Activated T-cell treated with anti-CD3 and anti-CD28 coated beads, Interleukin-2, amount 50 U/mL, for 4 hours (primary cell): ENCODE measurements at regions not wholly inside any gene's neighbourhood (a gene's known extent, or its start where the extent isn't known, plus 50 kb on each side); places are given as distances from the start of the nearest gene placed in this dataset.

Experiments
- ATAC-seq, 2 donors: fragments of 200-7000 bp; cut with Tn5 transposase; one replicate each; pipeline ENCODE4 v1.10.0; 2021
- DNase-seq: peaks from one replicate; pipeline ENCODE4 v3.0.0-alpha.2; 2020
- H3K27me3 Mint-ChIP-seq: one replicate; pipeline ENCODE4 v1.8.0; 2021; ENCODE audit warnings: low read depth, mixed read lengths
- H3K36me3 Mint-ChIP-seq: one replicate; pipeline ENCODE4 v1.8.0; 2022; ENCODE audit warnings: mixed read lengths; ENCODE audit not compliant: insufficient read depth
- H3K4me1 Mint-ChIP-seq: one replicate; pipeline ENCODE4 v1.8.0; 2021; ENCODE audit warnings: low read depth, mixed read lengths
- H3K4me3 Mint-ChIP-seq: one replicate; pipeline ENCODE4 v1.8.0; 2021; ENCODE audit warnings: mild to moderate bottlenecking, moderate library complexity, mixed read lengths
- H3K9me3 Mint-ChIP-seq: one replicate; pipeline ENCODE4 v1.8.0; 2021; ENCODE audit warnings: mixed read lengths

DNA sequence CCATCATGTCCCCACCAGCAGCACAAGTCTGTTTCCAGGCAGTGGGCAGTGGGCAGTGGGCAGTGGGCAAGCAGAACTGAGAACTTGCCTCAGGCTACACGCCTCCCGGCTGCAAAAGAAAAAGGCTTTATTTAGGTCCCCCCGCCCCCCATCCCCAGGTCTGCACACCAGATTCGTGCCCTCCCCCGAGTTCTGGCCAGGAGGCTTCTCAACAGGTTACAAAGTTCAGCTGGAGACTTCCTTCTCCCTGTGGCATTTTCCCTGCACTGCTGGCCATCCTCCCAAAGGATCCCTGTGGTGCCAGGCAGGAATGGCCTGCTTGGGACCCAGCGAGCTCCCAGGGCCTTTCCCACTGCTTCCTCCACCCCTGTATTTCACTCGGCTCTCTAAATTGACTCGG, 97.0 kb upstream of the TRIM2 start:
- H3K9me3 Mint-ChIP-seq = peaks cover 13% of the 10 kb centered on the region
- ATAC-seq = no peak
- H3K4me3 Mint-ChIP-seq = no peak overlapping the region
- peaks cover 4% of the 10 kb centered on the region for H3K27me3 Mint-ChIP-seq
- H3K36me3 Mint-ChIP-seq = peaks cover 5% of the 10 kb centered on the region
- peaks cover 7% of the 10 kb centered on the region for H3K4me1 Mint-ChIP-seq
- DNase-seq = no peak

GRCh38 chr4:153109296-153109849, 94.9 kb upstream of the TRIM2 start:
- peaks cover 5% of the 10 kb centered on the region for H3K36me3 Mint-ChIP-seq
- H3K4me1 Mint-ChIP-seq = peaks cover 5% of the 10 kb centered on the region
- no peak overlapping the region for H3K4me3 Mint-ChIP-seq
- H3K9me3 Mint-ChIP-seq = peaks cover 13% of the 10 kb centered on the region
- DNase-seq (no peak), ATAC-seq (no peak)
- peaks cover 4% of the 10 kb centered on the region for H3K27me3 Mint-ChIP-seq

- peaks cover 5% of the 10 kb centered on the region for H3K4me1 Mint-ChIP-seq
- H3K27me3 Mint-ChIP-seq = peaks cover 4% of the 10 kb centered on the region
- peaks cover 5% of the 10 kb centered on the region for H3K36me3 Mint-ChIP-seq
- DNase-seq (no peak), ATAC-seq (no peak)
- peaks cover 6% of the 10 kb centered on the region for H3K9me3 Mint-ChIP-seq
- no peak overlapping the region for H3K4me3 Mint-ChIP-seq
Measured at GRCh38 chr4:153110739-153111138, 93.5 kb upstream of the TRIM2 start.

- no peak overlapping the region for H3K4me3 Mint-ChIP-seq
- peaks cover 1% of the 10 kb centered on the region for H3K27me3 Mint-ChIP-seq
- H3K36me3 Mint-ChIP-seq = peaks cover 3% of the 10 kb centered on the region
- H3K9me3 Mint-ChIP-seq = no peaks in the 10 kb centered on the region
- DNase-seq (no peak), ATAC-seq (no peak)
- H3K4me1 Mint-ChIP-seq = peaks cover 5% of the 10 kb centered on the region
Measured at GRCh38 chr4:153111426-153112040, 92.7 kb upstream of the TRIM2 start.

- no peak for ATAC-seq
- peaks cover 5% of the 10 kb centered on the region for H3K4me1 Mint-ChIP-seq
- DNase-seq = peak; percentile 43
- no peak overlapping the region for H3K4me3 Mint-ChIP-seq
- H3K36me3 Mint-ChIP-seq = peaks cover 3% of the 10 kb centered on the region
- H3K27me3 Mint-ChIP-seq = peaks cover 1% of the 10 kb centered on the region
- H3K9me3 Mint-ChIP-seq = no peaks in the 10 kb centered on the region
Measured at GRCh38 chr4:153112041-153112441, 92.2 kb upstream of the TRIM2 start.

- no peak for DNase-seq
- Mint-ChIP-seq H3K4me3 (no peak overlapping the region), H3K27me3 (no peaks in the 10 kb centered on the region), H3K4me1 (peaks cover 7% of the 10 kb centered on the region), H3K9me3 (no peaks in the 10 kb centered on the region), H3K36me3 (no peaks in the 10 kb centered on the region)
- ATAC-seq = no peak
Measured at GRCh38 chr4:153113061-153113837, 91.0 kb upstream of the TRIM2 start.

GRCh38 chr4:153113838-153114105, 90.5 kb upstream of the TRIM2 start:
- ATAC-seq = no peak
- Mint-ChIP-seq H3K27me3 (no peaks in the 10 kb centered on the region), H3K4me3 (no peak overlapping the region), H3K4me1 (peaks cover 10% of the 10 kb centered on the region), H3K9me3 (no peaks in the 10 kb centered on the region), H3K36me3 (no peaks in the 10 kb centered on the region)
- DNase-seq = no peak

GRCh38 chr4:153114771-153115321, 89.4 kb upstream of the TRIM2 start:
- ATAC-seq (peak; percentile 70 to 74), DNase-seq (peak; percentile 42)
- Mint-ChIP-seq H3K27me3 (no peaks in the 10 kb centered on the region), H3K4me1 (peaks cover 8% of the 10 kb centered on the region), H3K9me3 (no peaks in the 10 kb centered on the region), H3K4me3 (no peak overlapping the region), H3K36me3 (no peaks in the 10 kb centered on the region)

DNA sequence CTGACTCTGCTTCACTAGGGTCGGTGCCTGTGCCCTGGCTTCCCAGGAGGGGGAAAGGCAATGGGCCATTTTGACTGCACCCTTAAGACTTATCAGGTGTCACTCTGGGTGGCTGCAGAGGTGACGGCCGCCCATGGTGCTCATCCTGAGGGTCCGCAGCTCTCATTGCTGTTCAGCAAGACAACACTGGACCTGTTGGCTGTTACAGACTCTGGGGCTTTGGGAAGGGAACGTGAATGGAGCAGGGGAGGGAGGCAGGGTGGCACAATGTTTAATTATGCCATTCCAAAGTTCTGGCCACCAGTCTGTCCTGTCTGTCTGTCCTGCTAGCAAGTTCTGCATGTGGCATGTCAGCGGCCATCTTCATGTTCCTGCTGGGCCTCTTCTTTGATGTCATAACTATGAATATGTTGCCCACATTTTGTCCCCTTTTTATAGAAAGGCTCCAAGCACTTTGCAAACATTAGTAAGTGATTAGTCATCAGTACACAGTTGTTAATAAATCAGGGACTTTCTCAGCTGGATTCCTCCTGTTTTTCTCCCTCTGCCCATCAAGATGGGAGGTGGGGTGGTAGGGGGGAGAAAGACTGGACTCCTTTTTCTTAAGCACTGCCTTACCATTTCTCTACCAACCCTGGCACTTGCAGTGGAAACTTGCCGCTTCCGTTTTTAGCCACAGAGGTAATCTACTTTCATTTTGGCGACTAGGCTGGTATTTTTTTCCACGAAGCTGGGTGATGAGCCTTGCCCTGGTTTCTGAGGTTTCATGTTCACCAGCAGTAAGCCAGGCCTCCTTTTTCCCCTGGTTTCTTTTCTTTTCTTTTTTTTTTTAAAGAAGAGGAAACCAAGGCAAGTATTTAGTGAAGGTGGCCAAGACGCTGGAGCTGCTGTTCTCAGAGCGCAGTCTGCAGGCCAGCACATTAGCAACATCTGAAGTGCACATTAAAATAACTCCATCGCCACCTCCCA, 88.6 kb upstream of the TRIM2 start:
- H3K36me3 Mint-ChIP-seq = no peaks in the 10 kb centered on the region
- H3K27me3 Mint-ChIP-seq = no peaks in the 10 kb centered on the region
- DNase-seq = peak; percentile 61
- no peaks in the 10 kb centered on the region for H3K9me3 Mint-ChIP-seq
- peak; percentile 68 to 69 for ATAC-seq
- no peak overlapping the region for H3K4me3 Mint-ChIP-seq
- peaks cover 8% of the 10 kb centered on the region for H3K4me1 Mint-ChIP-seq

- H3K4me1 Mint-ChIP-seq = peaks cover 5% of the 10 kb centered on the region
- ATAC-seq (no peak), DNase-seq (no peak)
- no peaks in the 10 kb centered on the region for H3K36me3 Mint-ChIP-seq
- no peak overlapping the region for H3K4me3 Mint-ChIP-seq
- H3K27me3 Mint-ChIP-seq = no peaks in the 10 kb centered on the region
- no peaks in the 10 kb centered on the region for H3K9me3 Mint-ChIP-seq
Measured at GRCh38 chr4:153116291-153116680, 88.0 kb upstream of the TRIM2 start.

GRCh38 chr4:153116801-153117200, 87.4 kb upstream of the TRIM2 start:
- no peaks in the 10 kb centered on the region for H3K36me3 Mint-ChIP-seq

GRCh38 chr4:153117554-153117953, 86.7 kb upstream of the TRIM2 start:
- Mint-ChIP-seq H3K4me1 (peaks cover 5% of the 10 kb centered on the region), H3K36me3 (no peaks in the 10 kb centered on the region), H3K9me3 (no peaks in the 10 kb centered on the region), H3K27me3 (no peaks in the 10 kb centered on the region), H3K4me3 (no peak overlapping the region)
- ATAC-seq (no peak), DNase-seq (no peak)

More at GRCh38 chr4:153116801-153117200, 87.4 kb upstream of the TRIM2 start:
- DNase-seq = no peak
- no peaks in the 10 kb centered on the region for H3K9me3 Mint-ChIP-seq
- no peak for ATAC-seq
- H3K27me3 Mint-ChIP-seq = no peaks in the 10 kb centered on the region
- peaks cover 5% of the 10 kb centered on the region for H3K4me1 Mint-ChIP-seq
- peak overlapping the region; percentile 45 for H3K4me3 Mint-ChIP-seq

DNA sequence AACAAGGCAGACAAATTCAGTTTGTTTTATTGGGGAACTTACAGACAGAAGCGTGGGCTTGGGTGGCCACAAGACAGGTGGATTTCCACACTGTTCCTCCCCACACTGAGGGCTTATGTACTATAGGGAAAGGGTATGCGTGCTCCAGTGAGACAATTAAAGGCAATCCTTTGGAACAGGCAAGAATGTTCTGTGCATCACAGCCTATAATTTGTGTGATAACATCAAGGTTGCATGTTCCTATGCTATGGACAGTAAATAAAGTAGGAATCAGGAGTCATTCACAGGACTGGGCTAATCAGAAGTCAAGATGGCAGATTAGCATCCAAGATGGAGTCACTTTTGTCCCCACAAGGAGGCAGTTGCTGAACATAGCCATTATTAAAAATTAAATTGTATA, 84.6 kb upstream of the TRIM2 start:
- Mint-ChIP-seq H3K36me3 (no peaks in the 10 kb centered on the region), H3K4me3 (no peak overlapping the region), H3K27me3 (no peaks in the 10 kb centered on the region), H3K4me1 (peaks cover 5% of the 10 kb centered on the region), H3K9me3 (no peaks in the 10 kb centered on the region)
- no peak for ATAC-seq
- no peak for DNase-seq

GRCh38 chr4:153120235-153120634, 84.0 kb upstream of the TRIM2 start:
- H3K36me3 Mint-ChIP-seq = no peaks in the 10 kb centered on the region
- DNase-seq = no peak
- no peaks in the 10 kb centered on the region for H3K27me3 Mint-ChIP-seq
- peaks cover 5% of the 10 kb centered on the region for H3K4me1 Mint-ChIP-seq
- H3K4me3 Mint-ChIP-seq = no peak overlapping the region
- ATAC-seq = no peak
- H3K9me3 Mint-ChIP-seq = no peaks in the 10 kb centered on the region
